CD1c-positive myeloid dendritic cell (primary cell): ENCODE measurements at regions not wholly inside any gene's neighbourhood (a gene's known extent, or its start where the extent isn't known, plus 50 kb on each side); places are given as distances from the start of the nearest gene placed in this dataset.
"Not testable (repeated sequence)": the region's sequence is repeated elsewhere in the genome, so short reads cannot be mapped to it uniquely, and the experiment has no call there.

Source experiments
- DNase-seq: peaks from one replicate; pipeline ENCODE4 v3.0.0-alpha.2; 2016; ENCODE audit errors: extremely low spot score

GRCh38 chr2:234695981-234696380, 199.1 kb upstream of the ARL4C start:
- DNase-seq, result no peak

GRCh38 chr2:234694244-234695013, 197.5 kb upstream of the ARL4C start:
- DNase-seq, result no peak

- DNase-seq, result not testable (repeated sequence)
Measured at GRCh38 chr2:234693681-234694190, 196.9 kb upstream of the ARL4C start.

GRCh38 chr2:234693191-234693590, 196.3 kb upstream of the ARL4C start:
- DNase-seq, result not testable (repeated sequence)

- DNase-seq, result no peak
Measured at GRCh38 chr2:234691968-234692955, 195.4 kb upstream of the ARL4C start.

- no peak for DNase-seq
Measured at GRCh38 chr2:234691214-234691575, 194.3 kb upstream of the ARL4C start.

GRCh38 chr2:234690569-234691213, 193.8 kb upstream of the ARL4C start:
- DNase-seq, result no peak

GRCh38 chr2:234689911-234690379, 193.1 kb upstream of the ARL4C start:
- no peak for DNase-seq

- no peak for DNase-seq
Measured at GRCh38 chr2:234687718-234688475, 191.0 kb upstream of the ARL4C start.

- DNase-seq, result no peak
Measured at GRCh38 chr2:234686088-234686890, 189.4 kb upstream of the ARL4C start.

GRCh38 chr2:234684466-234684865, 187.6 kb upstream of the ARL4C start:
- DNase-seq, result no peak

GRCh38 chr2:234683950-234684349, 187.1 kb upstream of the ARL4C start:
- DNase-seq, result no peak

- no peak for DNase-seq
Measured at GRCh38 chr2:234682492-234683228, 185.8 kb upstream of the ARL4C start.

- DNase-seq, result no peak
Measured at GRCh38 chr2:234680688-234681619, 184.1 kb upstream of the ARL4C start.

- DNase-seq, result no peak
Measured at GRCh38 chr2:234679741-234680687, 183.1 kb upstream of the ARL4C start.

GRCh38 chr2:234679301-234679740, 182.4 kb upstream of the ARL4C start:
- DNase-seq, result no peak

GRCh38 chr2:234678711-234679110, 181.8 kb upstream of the ARL4C start:
- DNase-seq, result no peak
